Parathyroid adenoma (tissue), 2 donors: ENCODE measurements at regions not wholly inside any gene's neighbourhood (a gene's known extent, or its start where the extent isn't known, plus 50 kb on each side); places are given as distances from the start of the nearest gene placed in this dataset.

Source experiments
- H2AFZ ChIP-seq: fragments of 300-600 bp; sonication (generic); one replicate; pipeline ENCODE4 v1.7.0; 2017; ENCODE audit warnings: antibody characterized with exemption, mild to moderate bottlenecking
- H3K27ac ChIP-seq: fragments of 300-600 bp; sonication (generic); one replicate; pipeline ENCODE4 v1.7.0; 2017
- H3K27me3 ChIP-seq: fragments of 300-600 bp; sonication (generic); one replicate; pipeline ENCODE4 v1.7.0; 2017; ENCODE audit warnings: low read length; ENCODE audit not compliant: control insufficient read depth, insufficient read depth
- H3K36me3 ChIP-seq: fragments of 300-600 bp; sonication (generic); one replicate; pipeline ENCODE4 v1.7.0; 2017; ENCODE audit warnings: low read length; ENCODE audit not compliant: control insufficient read depth, insufficient read depth
- H3K4me1 ChIP-seq: fragments of 300-600 bp; sonication (generic); one replicate; pipeline ENCODE4 v1.7.0; 2017; ENCODE audit warnings: control low read depth
- H3K4me2 ChIP-seq: fragments of 300-600 bp; sonication (generic); one replicate; pipeline ENCODE4 v1.7.0; 2017; ENCODE audit warnings: low read length
- H3K4me3 ChIP-seq: fragments of 300-600 bp; sonication (generic); one replicate; pipeline ENCODE4 v1.7.0; 2017; ENCODE audit warnings: low read depth, low read length
- H3K79me2 ChIP-seq: fragments of 300-600 bp; sonication (generic); one replicate; pipeline ENCODE4 v1.7.0; 2017; ENCODE audit warnings: control low read depth
- H3K9ac ChIP-seq: fragments of 300-600 bp; sonication (generic); one replicate; pipeline ENCODE4 v1.7.0; 2017; ENCODE audit warnings: mild to moderate bottlenecking
- H3K9me3 ChIP-seq: fragments of 300-600 bp; sonication (generic); one replicate; pipeline ENCODE4 v1.7.0; 2017; ENCODE audit warnings: low read length; ENCODE audit not compliant: control insufficient read depth
- CTCF ChIP-seq: fragments of 300-600 bp; sonication (generic); IDR thresholded peaks from one replicate; pipeline ENCODE4 v1.7.0; 2017; ENCODE audit warnings: antibody characterized with exemption, mild to moderate bottlenecking
- donor health status: primary hyperparathyroidism.

GRCh38 chr5:124842725-124843595, 96.5 kb upstream of the ZNF608 start:
- Histone ChIP-seq H2AFZ (no peak overlapping the region), H3K27me3 (no peaks in the 10 kb centered on the region)

GRCh38 chr5:124843596-124843899, 97.1 kb upstream of the ZNF608 start:
- Histone ChIP-seq H3K9me3 (no peaks in the 10 kb centered on the region), H3K4me2 (no peak overlapping the region), H3K36me3 (no peaks in the 10 kb centered on the region), H3K79me2 (no peaks in the 10 kb centered on the region), H3K27ac (no peak overlapping the region), H3K4me3 (no peak overlapping the region), H3K9ac (no peak overlapping the region), H3K27me3 (no peaks in the 10 kb centered on the region), H2AFZ (no peak overlapping the region), H3K4me1 (no peaks in the 10 kb centered on the region)
- no peak for TF ChIP-seq CTCF

More at GRCh38 chr5:124842725-124843595, 96.5 kb upstream of the ZNF608 start:
- no peak overlapping the region for H3K9ac ChIP-seq
- no peak for TF ChIP-seq CTCF
- no peaks in the 10 kb centered on the region for H3K79me2 ChIP-seq
- H3K4me1 ChIP-seq: no peaks in the 10 kb centered on the region
- no peak overlapping the region for H3K4me3 ChIP-seq
- no peaks in the 10 kb centered on the region for H3K36me3 ChIP-seq
- no peak overlapping the region for H3K27ac ChIP-seq
- H3K4me2 ChIP-seq: no peak overlapping the region
- H3K9me3 ChIP-seq: no peaks in the 10 kb centered on the region

GRCh38 chr5:124844371-124844920, 98.0 kb upstream of the ZNF608 start:
- no peak overlapping the region for H3K4me2 ChIP-seq
- no peaks in the 10 kb centered on the region for H3K4me1 ChIP-seq
- no peak overlapping the region for H2AFZ ChIP-seq
- no peaks in the 10 kb centered on the region for H3K79me2 ChIP-seq
- no peaks in the 10 kb centered on the region for H3K27me3 ChIP-seq
- TF ChIP-seq CTCF: no peak
- H3K9ac ChIP-seq: no peak overlapping the region
- H3K36me3 ChIP-seq: no peaks in the 10 kb centered on the region
- no peak overlapping the region for H3K4me3 ChIP-seq
- H3K27ac ChIP-seq: no peak overlapping the region
- H3K9me3 ChIP-seq: no peaks in the 10 kb centered on the region

- Histone ChIP-seq H3K4me2 (no peak overlapping the region), H3K27me3 (no peaks in the 10 kb centered on the region), H2AFZ (no peak overlapping the region), H3K79me2 (no peaks in the 10 kb centered on the region), H3K9me3 (no peaks in the 10 kb centered on the region), H3K4me1 (no peaks in the 10 kb centered on the region), H3K9ac (no peak overlapping the region), H3K4me3 (no peak overlapping the region), H3K36me3 (no peaks in the 10 kb centered on the region), H3K27ac (no peak overlapping the region)
- no peak for TF ChIP-seq CTCF
These were observed 101.5 kb upstream of the ZNF608 start for GRCh38 chr5:124847907-124848306.

- no peaks in the 10 kb centered on the region for H3K9me3 ChIP-seq
- H3K36me3 ChIP-seq: no peaks in the 10 kb centered on the region
- H3K4me2 ChIP-seq: no peak overlapping the region
- no peak overlapping the region for H3K27ac ChIP-seq
- H3K4me1 ChIP-seq: no peaks in the 10 kb centered on the region
- H3K4me3 ChIP-seq: no peak overlapping the region
- no peaks in the 10 kb centered on the region for H3K27me3 ChIP-seq
- TF ChIP-seq CTCF: no peak
- H3K79me2 ChIP-seq: no peaks in the 10 kb centered on the region
- H3K9ac ChIP-seq: no peak overlapping the region
- no peak overlapping the region for H2AFZ ChIP-seq
These were observed 103.3 kb upstream of the ZNF608 start for GRCh38 chr5:124849774-124850173.
